ENCODE measurements at regions not wholly inside any gene's neighbourhood (a gene's known extent, or its start where the extent isn't known, plus 50 kb on each side); places are given as distances from the start of the nearest gene placed in this dataset.

- Histone ChIP-seq H3K4me1 (ENCODE audit: control insufficient read depth, insufficient read depth, low read length) (no peaks in the 10 kb centered on the region), H3K27ac (ENCODE audit: low read length) (no peak overlapping the region), H3K27me3 (ENCODE audit: control insufficient read depth in 1 of 2, insufficient read depth in 2 of 2, low read length in 2 of 2) (peaks cover 3 to 4% of the 10 kb centered on the region in 2 donors), H3K9ac (ENCODE audit: low read length in 2 of 2) (no peak overlapping the region), H3K36me3 (ENCODE audit: control insufficient read depth in 2 of 2, insufficient read depth in 2 of 2, low read length in 2 of 2) (no peaks in the 10 kb centered on the region), H3K4me3 (ENCODE audit: low read length in 2 of 2) (no peak overlapping the region), H3K9me3 (ENCODE audit: control insufficient read depth in 2 of 2, low read length in 2 of 2) (no peaks in the 10 kb centered on the region)
These were observed 94.5 kb upstream of the DLG1 start for GRCh38 chr3:197392961-197393360.

- H3K27ac ChIP-seq (ENCODE audit: low read length) = no peak overlapping the region
- H3K4me3 ChIP-seq (ENCODE audit: low read length in 2 of 2) = no peak overlapping the region
- no peaks in the 10 kb centered on the region for H3K27me3 ChIP-seq (ENCODE audit: control insufficient read depth in 1 of 2, insufficient read depth in 2 of 2, low read length in 2 of 2)
- H3K36me3 ChIP-seq (ENCODE audit: control insufficient read depth in 2 of 2, insufficient read depth in 2 of 2, low read length in 2 of 2) = no peaks in the 10 kb centered on the region
- H3K4me1 ChIP-seq (ENCODE audit: control insufficient read depth, insufficient read depth, low read length) = peaks cover 5% of the 10 kb centered on the region
- H3K9ac ChIP-seq (ENCODE audit: low read length in 2 of 2) = no peak overlapping the region
- no peaks in the 10 kb centered on the region for H3K9me3 ChIP-seq (ENCODE audit: control insufficient read depth in 2 of 2, low read length in 2 of 2)
These were observed 83.0 kb upstream of the DLG1 start for GRCh38 chr3:197381371-197381770.

DNA sequence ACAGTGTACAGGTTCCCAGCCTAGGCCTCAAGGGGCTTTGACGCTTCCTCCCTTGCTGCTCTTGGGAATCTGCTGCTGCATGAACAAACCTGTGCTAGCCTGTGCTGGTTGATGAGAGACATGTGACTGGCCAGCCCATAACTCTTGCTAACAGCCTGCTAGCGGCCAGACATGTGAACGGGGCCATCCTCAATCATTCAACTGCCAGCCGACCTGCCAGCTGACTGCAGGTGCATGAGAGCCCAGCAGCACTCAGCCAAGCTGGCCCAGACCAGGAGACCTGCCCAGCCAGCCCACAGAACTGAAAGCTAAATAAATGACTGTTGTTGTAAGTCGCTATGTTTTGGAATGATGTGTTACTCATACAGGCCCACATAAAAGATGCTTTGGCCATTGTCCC lies 82.4 kb upstream of the DLG1 start:
- H3K4me3 ChIP-seq (ENCODE audit: low read length in 2 of 2) = no peak overlapping the region
- H3K4me1 ChIP-seq (ENCODE audit: control insufficient read depth, insufficient read depth, low read length) = peaks cover 5% of the 10 kb centered on the region
- H3K36me3 ChIP-seq (ENCODE audit: control insufficient read depth in 2 of 2, insufficient read depth in 2 of 2, low read length in 2 of 2) = no peaks in the 10 kb centered on the region
- no peak overlapping the region for H3K9ac ChIP-seq (ENCODE audit: low read length in 2 of 2)
- H3K27me3 ChIP-seq (ENCODE audit: control insufficient read depth in 1 of 2, insufficient read depth in 2 of 2, low read length in 2 of 2) = no peaks in the 10 kb centered on the region
- no peaks in the 10 kb centered on the region for H3K9me3 ChIP-seq (ENCODE audit: control insufficient read depth in 2 of 2, low read length in 2 of 2)
- H3K27ac ChIP-seq (ENCODE audit: low read length) = no peak overlapping the region

GRCh38 chr3:197378985-197379718 lies 80.7 kb upstream of the DLG1 start:
- H3K9ac ChIP-seq (ENCODE audit: low read length in 2 of 2) = no peak overlapping the region
- no peaks in the 10 kb centered on the region for H3K27me3 ChIP-seq (ENCODE audit: control insufficient read depth in 1 of 2, insufficient read depth in 2 of 2, low read length in 2 of 2)
- H3K27ac ChIP-seq (ENCODE audit: low read length) = no peak overlapping the region
- peaks cover 5% of the 10 kb centered on the region for H3K4me1 ChIP-seq (ENCODE audit: control insufficient read depth, insufficient read depth, low read length)
- no peaks in the 10 kb centered on the region for H3K9me3 ChIP-seq (ENCODE audit: control insufficient read depth in 2 of 2, low read length in 2 of 2)
- no peak overlapping the region for H3K4me3 ChIP-seq (ENCODE audit: low read length in 2 of 2)
- H3K36me3 ChIP-seq (ENCODE audit: control insufficient read depth in 2 of 2, insufficient read depth in 2 of 2, low read length in 2 of 2) = no peaks in the 10 kb centered on the region

DNA sequence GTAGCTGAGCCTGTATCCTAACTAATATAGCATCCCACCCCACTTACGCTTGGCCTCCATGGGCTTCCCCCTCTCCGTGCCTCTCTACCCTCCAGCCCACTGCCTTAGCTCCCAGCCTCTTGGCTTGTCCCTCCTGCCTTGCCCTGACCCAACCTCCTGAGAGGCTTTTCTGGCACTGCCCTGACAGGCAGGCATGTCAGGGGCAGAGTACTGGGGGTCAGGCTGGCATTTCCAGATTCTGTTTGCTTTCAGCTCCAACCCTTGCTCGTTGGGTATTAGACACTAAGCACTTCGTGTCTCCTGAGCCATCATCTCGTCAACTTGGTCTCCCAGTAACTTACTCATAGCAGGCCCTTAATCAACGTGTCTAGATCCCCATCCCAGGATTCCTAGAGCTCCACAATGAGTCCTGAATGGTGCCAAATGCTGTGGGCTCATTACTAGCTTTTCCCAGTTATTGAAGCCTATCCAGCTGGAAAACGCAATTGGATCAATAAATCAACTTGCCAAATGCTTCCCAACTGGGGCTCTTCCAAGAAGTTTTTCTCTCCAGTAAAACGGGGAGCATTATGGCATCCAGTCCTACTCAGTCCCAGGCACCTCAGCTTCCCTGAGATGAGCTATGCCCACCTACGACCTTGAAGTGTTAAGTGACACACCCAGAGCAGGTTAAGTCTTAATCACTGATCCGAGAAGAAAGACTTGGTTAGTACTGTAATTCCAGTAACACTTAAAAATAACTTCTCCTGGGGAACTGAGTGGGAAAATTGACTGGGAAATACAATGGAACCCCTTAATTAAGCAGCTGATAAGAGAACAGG lies 78.5 kb upstream of the DLG1 start:
- peaks cover 5% of the 10 kb centered on the region for H3K4me1 ChIP-seq (ENCODE audit: control insufficient read depth, insufficient read depth, low read length)
- H3K36me3 ChIP-seq (ENCODE audit: control insufficient read depth in 2 of 2, insufficient read depth in 2 of 2, low read length in 2 of 2) = no peaks in the 10 kb centered on the region
- no peak overlapping the region for H3K27ac ChIP-seq (ENCODE audit: low read length)
- no peaks in the 10 kb centered on the region for H3K9me3 ChIP-seq (ENCODE audit: control insufficient read depth in 2 of 2, low read length in 2 of 2)
- H3K27me3 ChIP-seq (ENCODE audit: control insufficient read depth in 1 of 2, insufficient read depth in 2 of 2, low read length in 2 of 2) = no peaks in the 10 kb centered on the region
- no peak overlapping the region for H3K4me3 ChIP-seq (ENCODE audit: low read length in 2 of 2)
- H3K9ac ChIP-seq (ENCODE audit: low read length in 2 of 2) = no peak overlapping the region

DNA sequence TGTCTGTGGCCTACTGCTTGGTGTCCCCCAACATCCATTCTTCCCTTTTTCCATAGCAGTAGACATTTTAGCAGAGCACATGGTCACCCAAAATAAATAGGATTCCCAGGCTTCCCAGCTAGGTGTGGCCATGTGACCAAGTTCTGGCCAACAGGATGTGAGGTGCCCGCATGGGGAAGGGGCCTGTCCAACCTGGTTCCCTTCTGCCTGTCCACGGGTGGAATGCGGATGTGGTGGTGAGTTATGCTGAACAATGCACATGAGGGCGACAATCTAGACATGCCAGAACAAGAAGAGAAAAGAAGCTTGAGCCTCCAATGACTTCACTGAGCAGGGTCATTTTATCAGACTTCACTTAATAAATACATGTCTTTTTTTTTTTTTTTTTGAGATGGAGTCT lies 77.6 kb upstream of the DLG1 start:
- Histone ChIP-seq H3K4me1 (ENCODE audit: control insufficient read depth, insufficient read depth, low read length) (peaks cover 5% of the 10 kb centered on the region), H3K4me3 (ENCODE audit: low read length in 2 of 2) (no peak overlapping the region), H3K27ac (ENCODE audit: low read length) (no peak overlapping the region), H3K9me3 (ENCODE audit: control insufficient read depth in 2 of 2, low read length in 2 of 2) (no peaks in the 10 kb centered on the region), H3K27me3 (ENCODE audit: control insufficient read depth in 1 of 2, insufficient read depth in 2 of 2, low read length in 2 of 2) (no peaks in the 10 kb centered on the region), H3K9ac (ENCODE audit: low read length in 2 of 2) (no peak overlapping the region), H3K36me3 (ENCODE audit: control insufficient read depth in 2 of 2, insufficient read depth in 2 of 2, low read length in 2 of 2) (no peaks in the 10 kb centered on the region)

DNA sequence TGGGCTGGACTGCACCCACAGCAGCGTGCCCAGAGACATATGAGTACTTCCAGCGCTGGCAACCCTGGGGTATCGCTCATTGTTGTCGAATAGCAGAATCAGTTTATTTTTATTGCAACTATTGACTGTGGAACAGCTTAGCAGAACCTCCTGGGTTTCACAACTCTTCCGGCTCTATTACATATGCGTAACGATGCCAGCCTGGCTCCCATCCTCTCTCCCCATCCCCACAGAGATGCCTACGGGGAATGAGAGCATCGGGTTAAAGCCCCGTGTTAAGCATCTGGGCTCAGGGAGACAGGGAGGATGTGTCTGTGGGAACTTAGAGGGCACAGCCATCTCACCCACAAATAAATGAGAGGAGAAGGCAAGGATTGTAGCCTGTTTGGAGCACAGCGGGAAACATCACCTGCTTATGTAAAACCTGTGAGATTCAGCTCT lies 76.6 kb upstream of the DLG1 start:
- Histone ChIP-seq H3K4me1 (ENCODE audit: control insufficient read depth, insufficient read depth, low read length) (peaks cover 5% of the 10 kb centered on the region), H3K27me3 (ENCODE audit: control insufficient read depth in 1 of 2, insufficient read depth in 2 of 2, low read length in 2 of 2) (no peaks in the 10 kb centered on the region), H3K9me3 (ENCODE audit: control insufficient read depth in 2 of 2, low read length in 2 of 2) (no peaks in the 10 kb centered on the region), H3K4me3 (ENCODE audit: low read length in 2 of 2) (no peak overlapping the region), H3K9ac (ENCODE audit: low read length in 2 of 2) (no peak overlapping the region), H3K36me3 (ENCODE audit: control insufficient read depth in 2 of 2, insufficient read depth in 2 of 2, low read length in 2 of 2) (no peaks in the 10 kb centered on the region), H3K27ac (ENCODE audit: low read length) (no peak overlapping the region)

DNA sequence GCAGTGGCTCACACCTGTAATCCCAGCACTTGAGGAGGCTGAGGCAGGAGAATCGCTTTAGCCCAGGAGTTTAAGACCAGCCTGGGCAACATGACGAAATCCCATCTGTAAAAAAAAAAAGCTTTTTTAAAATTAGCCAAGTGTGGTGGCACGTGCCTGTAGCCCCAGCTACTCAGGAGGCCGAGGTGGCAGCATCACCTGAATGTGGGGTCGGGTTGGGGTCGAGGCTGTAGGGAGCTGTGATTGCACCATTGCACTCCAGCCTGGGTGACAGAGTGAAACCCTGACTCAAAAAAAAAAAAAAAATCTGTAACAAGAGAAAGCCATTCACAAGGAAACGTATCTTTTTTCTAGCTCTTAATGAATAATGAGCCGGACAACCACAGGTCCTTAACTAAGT lies 74.7 kb upstream of the DLG1 start:
- no peak overlapping the region for H3K4me3 ChIP-seq (ENCODE audit: low read length in 2 of 2)
- H3K9me3 ChIP-seq (ENCODE audit: control insufficient read depth in 2 of 2, low read length in 2 of 2) = no peaks in the 10 kb centered on the region
- no peak overlapping the region for H3K27ac ChIP-seq (ENCODE audit: low read length)
- H3K4me1 ChIP-seq (ENCODE audit: control insufficient read depth, insufficient read depth, low read length) = peaks cover 2% of the 10 kb centered on the region
- H3K9ac ChIP-seq (ENCODE audit: low read length in 2 of 2) = no peak overlapping the region
- no peaks in the 10 kb centered on the region for H3K27me3 ChIP-seq (ENCODE audit: control insufficient read depth in 1 of 2, insufficient read depth in 2 of 2, low read length in 2 of 2)
- H3K36me3 ChIP-seq (ENCODE audit: control insufficient read depth in 2 of 2, insufficient read depth in 2 of 2, low read length in 2 of 2) = no peaks in the 10 kb centered on the region

DNA sequence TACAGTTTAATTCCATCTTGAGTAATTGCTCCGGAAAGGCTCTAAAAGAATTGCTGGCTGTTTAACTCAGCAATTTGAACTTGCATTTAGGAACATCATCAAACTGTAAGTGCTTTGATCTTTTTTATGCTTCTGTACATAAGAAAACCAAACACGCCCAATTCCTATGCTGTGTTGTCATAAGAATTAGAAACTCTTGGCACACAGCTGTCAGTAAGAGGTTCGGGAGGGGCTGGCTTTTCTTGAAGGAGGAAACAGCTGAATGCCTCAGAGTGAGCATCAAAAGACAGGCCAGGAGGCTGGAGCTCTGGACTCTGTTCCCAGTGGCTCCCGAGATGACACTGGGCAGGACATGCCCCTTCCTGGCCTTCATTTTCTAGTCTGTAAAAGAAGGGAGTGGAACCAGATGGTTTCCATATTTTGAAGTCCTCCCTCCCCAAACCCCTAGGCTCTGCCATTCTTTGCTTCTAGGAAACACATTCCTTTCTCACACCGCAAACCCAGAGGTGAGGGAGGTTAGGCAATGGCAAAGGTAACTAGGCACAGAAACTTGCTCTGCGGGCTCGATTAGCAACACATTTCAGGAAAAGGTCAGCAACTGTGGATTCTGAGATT lies 73.7 kb upstream of the DLG1 start:
- no peaks in the 10 kb centered on the region for H3K27me3 ChIP-seq (ENCODE audit: control insufficient read depth in 1 of 2, insufficient read depth in 2 of 2, low read length in 2 of 2)
- no peak overlapping the region for H3K4me3 ChIP-seq (ENCODE audit: low read length in 2 of 2)
- no peak overlapping the region for H3K27ac ChIP-seq (ENCODE audit: low read length)
- no peaks in the 10 kb centered on the region for H3K4me1 ChIP-seq (ENCODE audit: control insufficient read depth, insufficient read depth, low read length)
- no peak overlapping the region for H3K9ac ChIP-seq (ENCODE audit: low read length in 2 of 2)
- H3K36me3 ChIP-seq (ENCODE audit: control insufficient read depth in 2 of 2, insufficient read depth in 2 of 2, low read length in 2 of 2) = no peaks in the 10 kb centered on the region
- H3K9me3 ChIP-seq (ENCODE audit: control insufficient read depth in 2 of 2, low read length in 2 of 2) = no peaks in the 10 kb centered on the region

GRCh38 chr3:197371591-197372046 lies 73.2 kb upstream of the DLG1 start:
- Histone ChIP-seq H3K27ac (ENCODE audit: low read length) (no peak overlapping the region), H3K9me3 (ENCODE audit: control insufficient read depth in 2 of 2, low read length in 2 of 2) (no peaks in the 10 kb centered on the region), H3K36me3 (ENCODE audit: control insufficient read depth in 2 of 2, insufficient read depth in 2 of 2, low read length in 2 of 2) (no peaks in the 10 kb centered on the region), H3K4me3 (ENCODE audit: low read length in 2 of 2) (no peak overlapping the region), H3K9ac (ENCODE audit: low read length in 2 of 2) (no peak overlapping the region), H3K4me1 (ENCODE audit: control insufficient read depth, insufficient read depth, low read length) (no peaks in the 10 kb centered on the region), H3K27me3 (ENCODE audit: control insufficient read depth in 1 of 2, insufficient read depth in 2 of 2, low read length in 2 of 2) (no peaks in the 10 kb centered on the region)
